ENCODE measurements at regions not wholly inside any gene's neighbourhood (a gene's known extent, or its start where the extent isn't known, plus 50 kb on each side); places are given as distances from the start of the nearest gene placed in this dataset.

GRCh38 chr9:115548609-115549260 lies 430.8 kb upstream of the TNC start:
- in situ Hi-C loops (cut with HindIII; ENCODE audit: extremely low pct_ligation_motif_present, low pct_unique_long_range_greater_than_20kb) = no loop called here
- Histone ChIP-seq H2AFZ (ENCODE audit: low read length) (no peak overlapping the region), H3K9ac (ENCODE audit: insufficient read depth, low read depth, low read length) (no peak overlapping the region), H3K4me3 (replicated peaks in 1 of 3; ENCODE audit: insufficient read depth in 1 of 3, low read depth in 2 of 3, low read length in 3 of 3) (no peak overlapping the region), H3K4me2 (ENCODE audit: low read depth, low read length) (no peak overlapping the region), H3K9me3 (ENCODE audit: low read length) (no peaks in the 10 kb centered on the region), H3K4me1 (ENCODE audit: insufficient read depth, low read length) (no peaks in the 10 kb centered on the region), H4K20me1 (ENCODE audit: insufficient read depth, low read length) (no peaks in the 10 kb centered on the region), H3K27me3 (ENCODE audit: control insufficient read depth in 1 of 2, insufficient read depth in 2 of 2, low read length in 2 of 2) (no peaks in the 10 kb centered on the region), H3K27ac (ENCODE audit: extremely low read length, insufficient read depth, low read length) (no peak overlapping the region), H3K36me3 (replicated peaks in 1 of 2; ENCODE audit: control insufficient read depth in 1 of 2, insufficient read depth in 2 of 2, low read length in 2 of 2) (no peaks in the 10 kb centered on the region), H3K79me2 (ENCODE audit: insufficient read depth, low read length) (no peaks in the 10 kb centered on the region)
- ATAC-seq = no peak
- FAIRE-seq = no peak
- intact Hi-C loops (cut with micrococcal nuclease; ENCODE audit: unreplicated experiment) = no loop called here
- CTCF ChIA-PET (ENCODE audit: low intra/inter-chr PET ratio, low total read pairs) = no interaction called here
- WGBS (ENCODE audit: low lambda C conversion rate) = 0% methylated on average over 2 of the region's 2 CpGs
- no peak for DNase-seq (ENCODE audit: low spot score)
- POLR2A ChIA-PET = no interaction called here
- no TSS peak for BruUV-seq (replicated peaks)
- TF ChIP-seq MAF1 (CRISPR knock-in tag; IDR thresholded peaks at IDR 0.05; ENCODE audit: borderline replicate concordance) (no peak), REXO4 (CRISPR knock-in tag; IDR thresholded peaks at IDR 0.05; ENCODE audit: borderline replicate concordance) (no peak), PPARG (CRISPR knock-in tag; conservative IDR thresholded peaks at IDR 0.05) (no peak), ELK4 (CRISPR knock-in tag; IDR thresholded peaks at IDR 0.05; ENCODE audit: borderline replicate concordance) (no peak), SOX6 (IDR thresholded peaks at IDR 0.05) (no peak), SOX6 (CRISPR knock-in tag; IDR thresholded peaks at IDR 0.05) (no peak), MYC (CRISPR knock-in tag; IDR thresholded peaks at IDR 0.05; ENCODE audit: borderline replicate concordance) (no peak)

- H3K9me3 ChIP-seq (ENCODE audit: low read length) = peaks cover 17% of the 10 kb centered on the region
- TF ChIP-seq, protein P1, sequence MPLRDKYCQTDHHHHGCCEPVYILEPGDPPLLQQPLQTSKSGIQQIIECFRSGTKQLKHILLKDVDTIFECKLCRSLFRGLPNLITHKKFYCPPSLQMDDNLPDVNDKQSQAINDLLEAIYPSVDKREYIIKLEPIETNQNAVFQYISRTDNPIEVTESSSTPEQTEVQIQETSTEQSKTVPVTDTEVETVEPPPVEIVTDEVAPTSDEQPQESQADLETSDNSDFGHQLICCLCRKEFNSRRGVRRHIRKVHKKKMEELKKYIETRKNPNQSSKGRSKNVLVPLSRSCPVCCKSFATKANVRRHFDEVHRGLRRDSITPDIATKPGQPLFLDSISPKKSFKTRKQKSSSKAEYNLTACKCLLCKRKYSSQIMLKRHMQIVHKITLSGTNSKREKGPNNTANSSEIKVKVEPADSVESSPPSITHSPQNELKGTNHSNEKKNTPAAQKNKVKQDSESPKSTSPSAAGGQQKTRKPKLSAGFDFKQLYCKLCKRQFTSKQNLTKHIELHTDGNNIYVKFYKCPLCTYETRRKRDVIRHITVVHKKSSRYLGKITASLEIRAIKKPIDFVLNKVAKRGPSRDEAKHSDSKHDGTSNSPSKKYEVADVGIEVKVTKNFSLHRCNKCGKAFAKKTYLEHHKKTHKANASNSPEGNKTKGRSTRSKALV (CRISPR knock-in tag; IDR thresholded peaks at IDR 0.05) = no peak
- TF ChIP-seq ZNF556 (CRISPR knock-in tag; IDR thresholded peaks at IDR 0.05; ENCODE audit: borderline replicate concordance) (no peak), SALL2 (CRISPR knock-in tag; IDR thresholded peaks at IDR 0.05) (no peak), ZNF761 (CRISPR knock-in tag; conservative IDR thresholded peaks at IDR 0.05) (no peak), ZBTB7B (CRISPR knock-in tag; IDR thresholded peaks at IDR 0.05) (no peak), HNRNPL (IDR thresholded peaks at IDR 0.05; ENCODE audit: low read depth, low read length) (no peak), ZNF780A (CRISPR knock-in tag; IDR thresholded peaks at IDR 0.05) (no peak), SRF (IDR thresholded peaks at IDR 0.05; ENCODE audit: low read depth, low read length) (no peak), FLYWCH1 (CRISPR knock-in tag; IDR thresholded peaks at IDR 0.05) (no peak), NFE2 (CRISPR knock-in tag; IDR thresholded peaks at IDR 0.05) (no peak), ATF1 (CRISPR knock-in tag; IDR thresholded peaks at IDR 0.05) (no peak), ELF1 (CRISPR knock-in tag; IDR thresholded peaks at IDR 0.05) (no peak)
- H3K27ac ChIP-seq (ENCODE audit: extremely low read length, insufficient read depth, low read length) = no peak overlapping the region
- no peaks in the 10 kb centered on the region for H3K4me1 ChIP-seq (ENCODE audit: insufficient read depth, low read length)
- intact Hi-C loops (cut with micrococcal nuclease; ENCODE audit: unreplicated experiment) = no loop called here
- no peak for ATAC-seq
- no peaks in the 10 kb centered on the region for H3K27me3 ChIP-seq (ENCODE audit: control insufficient read depth in 1 of 2, insufficient read depth in 2 of 2, low read length in 2 of 2)
- CTCF ChIA-PET (ENCODE audit: low intra/inter-chr PET ratio, low total read pairs) = no interaction called here
- H3K4me3 ChIP-seq (replicated peaks in 1 of 3; ENCODE audit: insufficient read depth in 1 of 3, low read depth in 2 of 3, low read length in 3 of 3) = no peak overlapping the region
- H3K36me3 ChIP-seq (replicated peaks in 1 of 2; ENCODE audit: control insufficient read depth in 1 of 2, insufficient read depth in 2 of 2, low read length in 2 of 2) = no peaks in the 10 kb centered on the region
- no peaks in the 10 kb centered on the region for H3K79me2 ChIP-seq (ENCODE audit: insufficient read depth, low read length)
- no peak overlapping the region for H3K9ac ChIP-seq (ENCODE audit: insufficient read depth, low read depth, low read length)
- no peak for FAIRE-seq
- in situ Hi-C loops (cut with HindIII; ENCODE audit: extremely low pct_ligation_motif_present, low pct_unique_long_range_greater_than_20kb) = no loop called here
- no peak for DNase-seq (ENCODE audit: low spot score)
- POLR2A ChIA-PET = no interaction called here
- no peaks in the 10 kb centered on the region for H4K20me1 ChIP-seq (ENCODE audit: insufficient read depth, low read length)
- 8% methylated on average over 2 of the region's 2 CpGs for WGBS (ENCODE audit: low lambda C conversion rate)
- H2AFZ ChIP-seq (ENCODE audit: low read length) = no peak overlapping the region
- H3K4me2 ChIP-seq (ENCODE audit: low read depth, low read length) = no peak overlapping the region
- BruUV-seq (replicated peaks) = no TSS peak
These were observed 433.4 kb upstream of the TNC start for GRCh38 chr9:115551396-115551795.
